HG03108 (cell line): ENCODE measurements at regions not wholly inside any gene's neighbourhood (a gene's known extent, or its start where the extent isn't known, plus 50 kb on each side); places are given as distances from the start of the nearest gene placed in this dataset.
"Not testable (repeated sequence)": the region's sequence is repeated elsewhere in the genome, so short reads cannot be mapped to it uniquely, and the experiment has no call there.

ENCODE experiments used
- ATAC-seq: cut with Tn5 transposase; IDR thresholded peaks from one replicate; pipeline ENCODE4 v1.9.1; 2021; ENCODE audit warnings: moderate library complexity; ENCODE audit not compliant: unreplicated experiment

- ATAC-seq, result no peak
Measured at GRCh38 chr4:147139455-147140198, 194.0 kb upstream of the TTC29 start.

- no peak for ATAC-seq
Measured at GRCh38 chr4:147151763-147152162, 206.1 kb upstream of the TTC29 start.

GRCh38 chr4:147157860-147158701, 212.4 kb upstream of the TTC29 start:
- no peak for ATAC-seq

- peak; percentile 63 for ATAC-seq
Measured at GRCh38 chr4:147160908-147161513, 215.3 kb upstream of the TTC29 start.

- ATAC-seq, result no peak
Measured at GRCh38 chr4:147163311-147163710, 217.6 kb upstream of the TTC29 start.

GRCh38 chr4:147168200-147168599, 222.5 kb upstream of the TTC29 start:
- ATAC-seq, result not testable (repeated sequence)

GRCh38 chr4:147173322-147173721, 227.7 kb upstream of the TTC29 start:
- no peak for ATAC-seq

- ATAC-seq, result no peak
Measured at GRCh38 chr4:147173797-147174432, 228.3 kb upstream of the TTC29 start.

- no peak for ATAC-seq
Measured at GRCh38 chr4:147174591-147174990, 228.9 kb upstream of the TTC29 start.

GRCh38 chr4:147175460-147176025, 229.9 kb upstream of the TTC29 start:
- no peak for ATAC-seq

- ATAC-seq, result no peak
Measured at GRCh38 chr4:147182041-147182440, 236.4 kb upstream of the TTC29 start.

- ATAC-seq, result no peak
Measured at GRCh38 chr4:147192679-147193078, 247.0 kb upstream of the TTC29 start.

GRCh38 chr4:147194114-147194513, 248.4 kb upstream of the TTC29 start:
- ATAC-seq, result no peak

- ATAC-seq, result no peak
Measured at GRCh38 chr4:147194604-147195003, 248.9 kb upstream of the TTC29 start.

GRCh38 chr4:147195386-147195785, 249.7 kb upstream of the TTC29 start:
- no peak for ATAC-seq

GRCh38 chr4:147198411-147199051, 252.9 kb upstream of the TTC29 start:
- no peak for ATAC-seq

GRCh38 chr4:147201016-147201415, 255.4 kb upstream of the TTC29 start:
- ATAC-seq, result no peak

GRCh38 chr4:147206807-147207206, 261.1 kb upstream of the TTC29 start:
- ATAC-seq, result no peak

- ATAC-seq, result no peak
Measured at GRCh38 chr4:147207911-147208310, 262.2 kb upstream of the TTC29 start.

- no peak for ATAC-seq
Measured at GRCh38 chr4:147217655-147218054, 263.2 kb upstream of the EDNRA start.
